MCF 10A (cell line): ENCODE measurements at regions not wholly inside any gene's neighbourhood (a gene's known extent, or its start where the extent isn't known, plus 50 kb on each side); places are given as distances from the start of the nearest gene placed in this dataset.
A peak's percentile ranks its signal among the peaks of the same experiment; 100 is the strongest.

Experiments used
- BruUV-seq: library from RNA; stranded (reverse); fragments of 400-500 nt; replicated peaks from 2 replicates; lab custom pipeline; 2021; lab: Mats Ljungman, UMichigan
- CTCF ChIA-PET: fragments of 300-600 bp; sonication (Branson Sonifier 250); formaldehyde crosslinking; extraction: SDS; loops from one replicate; lab custom pipeline; 2021; ENCODE audit warnings: antibody characterized with exemption, inconsistent platforms; lab: Yijun Ruan, JAX
- POLR2A ChIA-PET: fragments of 300-600, 350-650 bp; sonication (Branson Sonifier 250); formaldehyde crosslinking; extraction: SDS; loops from one replicate; lab custom pipeline; 2020; ENCODE audit warnings: antibody characterized with exemption, inconsistent platforms; lab: Yijun Ruan, JAX
- DNase-seq: peaks from one replicate; pipeline ENCODE4 v3.0.0-alpha.2; 2018; ENCODE audit not compliant: unreplicated experiment
- H3K27ac Mint-ChIP-seq: one replicate; pipeline ENCODE4 v1.8.0; 2022; ENCODE audit warnings: mild to moderate bottlenecking, low read depth, mixed read lengths; ENCODE audit not compliant: unreplicated experiment
- H3K27me3 Mint-ChIP-seq: one replicate; pipeline ENCODE4 v1.8.0; 2022; ENCODE audit warnings: mixed read lengths; ENCODE audit not compliant: insufficient read depth, unreplicated experiment
- H3K36me3 Mint-ChIP-seq: one replicate; pipeline ENCODE4 v1.8.0; 2022; ENCODE audit warnings: mild to moderate bottlenecking, moderate library complexity, mixed read lengths; ENCODE audit not compliant: insufficient read depth, unreplicated experiment
- H3K4me1 Mint-ChIP-seq: one replicate; pipeline ENCODE4 v1.8.0; 2022; ENCODE audit warnings: mixed read lengths; ENCODE audit not compliant: insufficient read depth, unreplicated experiment
- H3K4me3 Mint-ChIP-seq: one replicate; pipeline ENCODE4 v1.8.0; 2022; ENCODE audit warnings: mild to moderate bottlenecking, moderate library complexity, mixed read lengths; ENCODE audit not compliant: unreplicated experiment
- H3K9me3 Mint-ChIP-seq: one replicate; pipeline ENCODE4 v1.8.0; 2022; ENCODE audit warnings: mixed read lengths; ENCODE audit not compliant: unreplicated experiment
- intact Hi-C: fragments of 100-400 bp; cut with micrococcal nuclease; formaldehyde crosslinking; loops from 2 replicates; pipeline ENCODE4 v1.14.1; 2022
- TF ChIP-seq, protein P1 (sequence below): fragments of 200-600 bp; IDR thresholded peaks from one replicate; pipeline ENCODE4 v1.8.0; 2022; ENCODE audit warnings: antibody characterized with exemption, mild to moderate bottlenecking; ENCODE audit not compliant: unreplicated experiment

DNA sequence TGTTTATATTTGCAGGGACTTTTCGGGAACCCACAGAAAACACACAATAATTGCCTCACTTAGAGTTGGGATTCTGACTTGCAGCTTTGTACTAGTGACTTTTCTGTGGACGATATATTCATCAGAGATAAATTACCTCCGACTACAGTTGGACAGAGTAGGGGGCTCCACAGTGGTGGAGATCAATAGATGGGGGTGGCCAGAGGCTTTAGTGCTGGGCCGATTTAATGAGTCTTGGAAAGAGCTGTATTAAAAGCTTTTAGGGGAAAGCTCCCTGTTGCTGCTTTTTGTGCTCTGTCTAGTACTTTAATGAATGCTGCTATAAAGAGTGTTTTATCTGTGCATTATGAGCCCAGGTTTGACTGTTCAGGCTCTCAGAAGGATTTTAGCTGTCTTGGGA, 359.2 kb upstream of the DPYD start:
- Mint-ChIP-seq H3K27ac (no peak overlapping the region), H3K4me1 (peaks cover under 1% of the 10 kb centered on the region), H3K4me3 (no peak overlapping the region), H3K27me3 (no peaks in the 10 kb centered on the region), H3K9me3 (no peaks in the 10 kb centered on the region), H3K36me3 (no peaks in the 10 kb centered on the region)
- ChIA-PET POLR2A (no interaction called here), CTCF (interaction anchor here (0.5 kb wide), 1 partner anchor 175 kb away, joined by 3 read pairs; no protein-coding TSS in a partner anchor)
- TF ChIP-seq, protein P1, sequence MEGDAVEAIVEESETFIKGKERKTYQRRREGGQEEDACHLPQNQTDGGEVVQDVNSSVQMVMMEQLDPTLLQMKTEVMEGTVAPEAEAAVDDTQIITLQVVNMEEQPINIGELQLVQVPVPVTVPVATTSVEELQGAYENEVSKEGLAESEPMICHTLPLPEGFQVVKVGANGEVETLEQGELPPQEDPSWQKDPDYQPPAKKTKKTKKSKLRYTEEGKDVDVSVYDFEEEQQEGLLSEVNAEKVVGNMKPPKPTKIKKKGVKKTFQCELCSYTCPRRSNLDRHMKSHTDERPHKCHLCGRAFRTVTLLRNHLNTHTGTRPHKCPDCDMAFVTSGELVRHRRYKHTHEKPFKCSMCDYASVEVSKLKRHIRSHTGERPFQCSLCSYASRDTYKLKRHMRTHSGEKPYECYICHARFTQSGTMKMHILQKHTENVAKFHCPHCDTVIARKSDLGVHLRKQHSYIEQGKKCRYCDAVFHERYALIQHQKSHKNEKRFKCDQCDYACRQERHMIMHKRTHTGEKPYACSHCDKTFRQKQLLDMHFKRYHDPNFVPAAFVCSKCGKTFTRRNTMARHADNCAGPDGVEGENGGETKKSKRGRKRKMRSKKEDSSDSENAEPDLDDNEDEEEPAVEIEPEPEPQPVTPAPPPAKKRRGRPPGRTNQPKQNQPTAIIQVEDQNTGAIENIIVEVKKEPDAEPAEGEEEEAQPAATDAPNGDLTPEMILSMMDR, result no peak
- DNase-seq, result no peak
- no TSS peak for BruUV-seq
- intact Hi-C loops, result no loop called here

- no peak for DNase-seq
- no peaks in the 10 kb centered on the region for H3K27me3 Mint-ChIP-seq
These were observed 357.2 kb upstream of the DPYD start for GRCh38 chr1:98278055-98278454.

GRCh38 chr1:98277118-98277517, 356.3 kb upstream of the DPYD start:
- DNase-seq, result peak; percentile 23
- H3K27me3 Mint-ChIP-seq, result no peaks in the 10 kb centered on the region
- no TSS peak for BruUV-seq
- no peak overlapping the region for H3K4me3 Mint-ChIP-seq
- POLR2A ChIA-PET, result interaction anchor here (0.7 to 1.3 kb wide), 2 partner anchors 55 to 1112 kb away, joined by 3 to 5 read pairs; no protein-coding TSS in a partner anchor
- no peaks in the 10 kb centered on the region for H3K36me3 Mint-ChIP-seq
- TF ChIP-seq, protein P1, result no peak
- no peaks in the 10 kb centered on the region for H3K4me1 Mint-ChIP-seq
- intact Hi-C loops, result no loop called here
- CTCF ChIA-PET, result interaction anchor here (1.3 kb wide), 1 partner anchor 13 kb away, joined by 4 read pairs; no protein-coding TSS in a partner anchor
- H3K27ac Mint-ChIP-seq, result no peak overlapping the region
- no peaks in the 10 kb centered on the region for H3K9me3 Mint-ChIP-seq

More at GRCh38 chr1:98278055-98278454, 357.2 kb upstream of the DPYD start:
- H3K36me3 Mint-ChIP-seq, result no peaks in the 10 kb centered on the region
- no peaks in the 10 kb centered on the region for H3K9me3 Mint-ChIP-seq
- POLR2A ChIA-PET, result interaction anchor here (0.6 kb wide), 1 partner anchor 9 kb away, joined by 3 read pairs; no protein-coding TSS in a partner anchor
- no peaks in the 10 kb centered on the region for H3K4me1 Mint-ChIP-seq
- TF ChIP-seq, protein P1, result no peak
- BruUV-seq, result no TSS peak
- no peak overlapping the region for H3K4me3 Mint-ChIP-seq
- no peak overlapping the region for H3K27ac Mint-ChIP-seq
- intact Hi-C loops, result no loop called here
- CTCF ChIA-PET, result no interaction called here

DNA sequence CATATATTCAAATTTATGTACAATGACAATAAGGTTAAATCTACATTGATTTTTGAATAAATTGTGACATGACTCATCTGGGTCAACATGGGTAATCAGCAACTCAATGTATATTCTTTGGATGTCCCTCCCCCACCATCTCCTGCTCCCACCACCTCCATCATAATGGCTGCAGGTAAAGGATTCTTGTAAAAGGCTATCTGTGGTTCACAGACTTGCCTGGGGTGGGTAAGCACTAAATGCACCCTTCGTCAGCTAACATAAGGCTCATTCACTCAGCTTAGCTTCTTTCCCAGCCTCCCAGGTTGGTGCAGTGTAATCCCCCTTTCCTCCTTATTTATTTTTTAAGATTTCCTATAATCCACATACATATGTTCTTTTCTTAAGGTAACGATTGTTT, 355.7 kb upstream of the DPYD start:
- ChIA-PET POLR2A (interaction anchor here (1.3 kb wide), 1 partner anchor 55 kb away, joined by 5 read pairs; no protein-coding TSS in a partner anchor), CTCF (interaction anchor here (0.8 to 1.3 kb wide), 2 partner anchors 13 kb away, joined by 3 to 4 read pairs; no protein-coding TSS in a partner anchor)
- Mint-ChIP-seq H3K36me3 (no peaks in the 10 kb centered on the region), H3K27ac (no peak overlapping the region), H3K4me1 (no peaks in the 10 kb centered on the region), H3K4me3 (no peak overlapping the region), H3K27me3 (no peaks in the 10 kb centered on the region), H3K9me3 (no peaks in the 10 kb centered on the region)
- no TSS peak for BruUV-seq
- intact Hi-C loops, result no loop called here
- TF ChIP-seq, protein P1, result no peak
- DNase-seq, result no peak
